ENCODE measurements at regions not wholly inside any gene's neighbourhood (a gene's known extent, or its start where the extent isn't known, plus 50 kb on each side); places are given as distances from the start of the nearest gene placed in this dataset.
"Not testable (repeated sequence)": the region's sequence is repeated elsewhere in the genome, so short reads cannot be mapped to it uniquely, and the experiment has no call there.

- no peak overlapping the region for H3K27ac ChIP-seq
- no peak for TF ChIP-seq CTCF (conservative IDR thresholded peaks at IDR 0.05)
These were observed 89.5 kb upstream of the TBX18 start for GRCh38 chr6:84853901-84854300.

GRCh38 chr6:84848960-84849359 lies 84.6 kb upstream of the TBX18 start:
- no peak for TF ChIP-seq CTCF (conservative IDR thresholded peaks at IDR 0.05)
- no peak overlapping the region for H3K27ac ChIP-seq

- no peak overlapping the region for H3K27ac ChIP-seq
- no peak for TF ChIP-seq CTCF (conservative IDR thresholded peaks at IDR 0.05)
These were observed 83.2 kb upstream of the TBX18 start for GRCh38 chr6:84847390-84848160.

- no peak overlapping the region for H3K27ac ChIP-seq
- TF ChIP-seq CTCF (conservative IDR thresholded peaks at IDR 0.05): no peak
These were observed 78.2 kb upstream of the TBX18 start for GRCh38 chr6:84842525-84843166.

- H3K27ac ChIP-seq: not testable (repeated sequence)
These were observed 72.9 kb upstream of the TBX18 start for GRCh38 chr6:84837068-84837866.

GRCh38 chr6:84836366-84836765 lies 72.0 kb upstream of the TBX18 start:
- no peak for TF ChIP-seq CTCF (conservative IDR thresholded peaks at IDR 0.05)
- no peak overlapping the region for H3K27ac ChIP-seq

GRCh38 chr6:84835340-84835739 lies 70.9 kb upstream of the TBX18 start:
- no peak for TF ChIP-seq CTCF (conservative IDR thresholded peaks at IDR 0.05)
- no peak overlapping the region for H3K27ac ChIP-seq

GRCh38 chr6:84831924-84832323 lies 67.5 kb upstream of the TBX18 start:
- not testable (repeated sequence) for H3K27ac ChIP-seq
